Breast epithelium (tissue), 3 donors: ENCODE measurements at regions not wholly inside any gene's neighbourhood (a gene's known extent, or its start where the extent isn't known, plus 50 kb on each side); places are given as distances from the start of the nearest gene placed in this dataset.

ENCODE experiments used
- POLR2A ChIP-seq: fragments of 450-650 bp; IDR thresholded peaks from one replicate; pipeline ENCODE4 v1.6.1; 2016; ENCODE audit warnings: antibody characterized with exemption, mild to moderate bottlenecking, moderate library complexity
- TF ChIP-seq, protein P1 (sequence below), 3 donors: fragments of 450-650 bp; IDR thresholded peaks; one replicate each; pipeline ENCODE4 v1.5.1; 2016 to 2017; ENCODE audit warnings: antibody characterized with exemption in 3 of 3, mild to moderate bottlenecking in 3 of 3, moderate library complexity in 3 of 3

DNA sequence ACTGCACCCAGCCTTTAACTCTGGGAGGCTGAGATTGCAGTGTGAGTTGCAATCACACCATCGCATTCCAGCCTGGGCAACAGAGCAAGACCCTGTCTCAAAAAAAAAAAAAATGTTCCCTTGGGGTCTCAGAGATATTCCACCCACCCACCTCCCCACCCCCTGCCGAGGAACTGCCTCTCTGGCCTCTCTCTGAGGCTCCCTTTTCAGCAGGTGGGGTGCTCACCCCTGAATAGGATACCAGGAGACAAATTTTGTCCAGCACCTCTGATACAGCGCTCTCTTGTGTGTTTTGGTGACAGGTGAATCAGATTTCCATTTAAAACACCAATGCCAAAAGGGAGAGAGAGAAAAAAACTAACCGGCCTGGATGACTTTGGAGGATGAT lies 92.6 kb upstream of the KIF5B start:
- TF ChIP-seq, protein P1, sequence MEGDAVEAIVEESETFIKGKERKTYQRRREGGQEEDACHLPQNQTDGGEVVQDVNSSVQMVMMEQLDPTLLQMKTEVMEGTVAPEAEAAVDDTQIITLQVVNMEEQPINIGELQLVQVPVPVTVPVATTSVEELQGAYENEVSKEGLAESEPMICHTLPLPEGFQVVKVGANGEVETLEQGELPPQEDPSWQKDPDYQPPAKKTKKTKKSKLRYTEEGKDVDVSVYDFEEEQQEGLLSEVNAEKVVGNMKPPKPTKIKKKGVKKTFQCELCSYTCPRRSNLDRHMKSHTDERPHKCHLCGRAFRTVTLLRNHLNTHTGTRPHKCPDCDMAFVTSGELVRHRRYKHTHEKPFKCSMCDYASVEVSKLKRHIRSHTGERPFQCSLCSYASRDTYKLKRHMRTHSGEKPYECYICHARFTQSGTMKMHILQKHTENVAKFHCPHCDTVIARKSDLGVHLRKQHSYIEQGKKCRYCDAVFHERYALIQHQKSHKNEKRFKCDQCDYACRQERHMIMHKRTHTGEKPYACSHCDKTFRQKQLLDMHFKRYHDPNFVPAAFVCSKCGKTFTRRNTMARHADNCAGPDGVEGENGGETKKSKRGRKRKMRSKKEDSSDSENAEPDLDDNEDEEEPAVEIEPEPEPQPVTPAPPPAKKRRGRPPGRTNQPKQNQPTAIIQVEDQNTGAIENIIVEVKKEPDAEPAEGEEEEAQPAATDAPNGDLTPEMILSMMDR (IDR thresholded peaks at IDR 0.05): no peak
- no peak for TF ChIP-seq POLR2A
